ENCODE measurements at regions not wholly inside any gene's neighbourhood (a gene's known extent, or its start where the extent isn't known, plus 50 kb on each side); places are given as distances from the start of the nearest gene placed in this dataset.

GRCh38 chr7:3196629-3197400, 104.2 kb upstream of the SDK1 start:
- no peaks in the 10 kb centered on the region for H3K36me3 Mint-ChIP-seq
- Histone ChIP-seq H3K9me3 (ENCODE audit: control insufficient read depth, insufficient read depth, low read length) (no peaks in the 10 kb centered on the region), H3K4me1 (ENCODE audit: control insufficient read depth, insufficient read depth, low read length) (peaks cover under 1% of the 10 kb centered on the region), H3K36me3 (ENCODE audit: control insufficient read depth, insufficient read depth, low read length) (no peaks in the 10 kb centered on the region), H3K27me3 (ENCODE audit: control insufficient read depth, insufficient read depth, low read length) (no peaks in the 10 kb centered on the region), H3K27ac (ENCODE audit: low read length) (no peak overlapping the region), H3K4me3 (ENCODE audit: low read length) (no peak overlapping the region)
- ATAC-seq (no peak), DNase-seq (no peak)
- peaks cover 6 to 15% of the 10 kb centered on the region in 2 donors for H3K4me1 Mint-ChIP-seq
- peaks cover 17 to 21% of the 10 kb centered on the region in 2 donors for H3K27me3 Mint-ChIP-seq (ENCODE audit: low read depth in 2 of 2)
- intact Hi-C loops (cut with micrococcal nuclease), result no loop called here
- WGBS (ENCODE audit: insufficient coverage), result 87% methylated on average over 21 of the region's 21 CpGs
- no peaks in the 10 kb centered on the region for H3K9me3 Mint-ChIP-seq
- H3K27ac Mint-ChIP-seq, result no peak overlapping the region
- no peak for TF ChIP-seq CTCF (IDR thresholded peaks at IDR 0.05)
- H3K4me3 Mint-ChIP-seq, result no peak overlapping the region

GRCh38 chr7:3197567-3198213, 103.4 kb upstream of the SDK1 start:
- DNase-seq, result no peak
- Mint-ChIP-seq H3K4me1 (peaks cover 12 to 15% of the 10 kb centered on the region in 2 donors), H3K27me3 (ENCODE audit: low read depth in 2 of 2) (peaks cover 17 to 21% of the 10 kb centered on the region in 2 donors), H3K9me3 (no peaks in the 10 kb centered on the region), H3K27ac (no peak overlapping the region), H3K4me3 (no peak overlapping the region), H3K36me3 (no peaks in the 10 kb centered on the region)
- H3K4me1 ChIP-seq (ENCODE audit: control insufficient read depth, insufficient read depth, low read length), result peaks cover 5% of the 10 kb centered on the region
- H3K27me3 ChIP-seq (ENCODE audit: control insufficient read depth, insufficient read depth, low read length), result no peaks in the 10 kb centered on the region
- no peaks in the 10 kb centered on the region for H3K36me3 ChIP-seq (ENCODE audit: control insufficient read depth, insufficient read depth, low read length)
- intact Hi-C loops (cut with micrococcal nuclease), result no loop called here
- H3K4me3 ChIP-seq (ENCODE audit: low read length), result no peak overlapping the region
- ATAC-seq, result no peak
- H3K9me3 ChIP-seq (ENCODE audit: control insufficient read depth, insufficient read depth, low read length), result no peaks in the 10 kb centered on the region
- no peak for TF ChIP-seq CTCF (IDR thresholded peaks at IDR 0.05)
- no peak overlapping the region for H3K27ac ChIP-seq (ENCODE audit: low read length)
- 70% methylated on average over 9 of the region's 11 CpGs for WGBS (ENCODE audit: insufficient coverage)

DNA sequence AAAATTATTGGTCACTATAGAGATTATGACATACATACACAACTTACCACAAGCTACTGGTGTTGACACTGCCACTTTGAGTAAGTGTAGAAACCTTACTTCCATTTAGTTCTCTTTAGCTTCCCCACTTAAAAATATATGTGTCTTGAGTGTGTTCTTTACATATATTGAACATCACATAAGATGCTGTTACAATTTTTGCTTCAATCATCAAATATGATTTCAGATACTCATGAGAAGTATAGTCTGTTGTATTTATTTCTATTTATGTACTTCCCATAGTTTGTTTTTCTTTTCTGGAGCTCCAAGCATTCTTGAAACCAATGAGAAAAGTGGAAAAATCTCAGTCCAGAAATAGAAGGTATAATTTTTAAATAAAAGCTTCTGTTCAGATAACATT, 102.7 kb upstream of the SDK1 start:
- Histone ChIP-seq H3K27me3 (ENCODE audit: control insufficient read depth, insufficient read depth, low read length) (no peaks in the 10 kb centered on the region), H3K9me3 (ENCODE audit: control insufficient read depth, insufficient read depth, low read length) (no peaks in the 10 kb centered on the region), H3K36me3 (ENCODE audit: control insufficient read depth, insufficient read depth, low read length) (no peaks in the 10 kb centered on the region), H3K4me1 (ENCODE audit: control insufficient read depth, insufficient read depth, low read length) (peaks cover 5% of the 10 kb centered on the region), H3K27ac (ENCODE audit: low read length) (no peak overlapping the region), H3K4me3 (ENCODE audit: low read length) (no peak overlapping the region)
- ATAC-seq, result no peak
- no peak overlapping the region for H3K4me3 Mint-ChIP-seq
- no peaks in the 10 kb centered on the region for H3K36me3 Mint-ChIP-seq
- intact Hi-C loops (cut with micrococcal nuclease), result no loop called here
- DNase-seq, result no peak
- peaks cover 17 to 21% of the 10 kb centered on the region in 2 donors for H3K27me3 Mint-ChIP-seq (ENCODE audit: low read depth in 2 of 2)
- no peak overlapping the region for H3K27ac Mint-ChIP-seq
- H3K9me3 Mint-ChIP-seq, result no peaks in the 10 kb centered on the region
- no peak for TF ChIP-seq CTCF (IDR thresholded peaks at IDR 0.05)
- H3K4me1 Mint-ChIP-seq, result peaks cover 11 to 12% of the 10 kb centered on the region in 2 donors

Data from natural killer cell (primary cell).